GM23338 (cell line): ENCODE measurements at regions not wholly inside any gene's neighbourhood (a gene's known extent, or its start where the extent isn't known, plus 50 kb on each side); places are given as distances from the start of the nearest gene placed in this dataset.

Experiments
- EZH2 ChIP-seq: fragments of 200-600 bp; sonication (generic); IDR thresholded peaks from one replicate; pipeline ENCODE4 v1.8.0; 2017; ENCODE audit warnings: antibody characterized with exemption, mild to moderate bottlenecking, low read depth; ENCODE audit not compliant: unreplicated experiment
- EZH2phosphoT487 ChIP-seq: fragments of 200-600 bp; sonication (generic); IDR thresholded peaks from one replicate; pipeline ENCODE4 v1.8.1; 2018; ENCODE audit warnings: antibody characterized with exemption; ENCODE audit not compliant: unreplicated experiment
- NANOG ChIP-seq: IDR thresholded peaks from 2 replicates; pipeline ENCODE4 v1.6.1; 2016; ENCODE audit warnings: antibody characterized with exemption, borderline replicate concordance
- POLR2AphosphoS5 ChIP-seq: IDR thresholded peaks from 2 replicates; pipeline ENCODE4 v1.6.1; 2016; ENCODE audit warnings: antibody characterized with exemption, low read depth
- ZNF114 ChIP-seq: fragments of 250-450 bp; sonication (Bioruptor Pico); IDR thresholded peaks from 2 replicates; pipeline ENCODE4 v1.5.0; 2020; ENCODE audit warnings: mild to moderate bottlenecking, moderate library complexity
- TF ChIP-seq, protein P1 (sequence below): fragments of 250-450 bp; sonication (Bioruptor Pico); IDR thresholded peaks from 2 replicates; pipeline ENCODE4 v1.5.0; 2020; ENCODE audit warnings: mild to moderate bottlenecking, moderate library complexity
- TF ChIP-seq, protein P2 (sequence below): IDR thresholded peaks from 2 replicates; pipeline ENCODE4 v1.6.1; 2016; ENCODE audit warnings: antibody characterized with exemption
- TF ChIP-seq, protein P3 (sequence below): IDR thresholded peaks from one replicate; pipeline ENCODE4 v1.6.1; 2018; ENCODE audit warnings: antibody characterized with exemption; ENCODE audit not compliant: unreplicated experiment

DNA sequence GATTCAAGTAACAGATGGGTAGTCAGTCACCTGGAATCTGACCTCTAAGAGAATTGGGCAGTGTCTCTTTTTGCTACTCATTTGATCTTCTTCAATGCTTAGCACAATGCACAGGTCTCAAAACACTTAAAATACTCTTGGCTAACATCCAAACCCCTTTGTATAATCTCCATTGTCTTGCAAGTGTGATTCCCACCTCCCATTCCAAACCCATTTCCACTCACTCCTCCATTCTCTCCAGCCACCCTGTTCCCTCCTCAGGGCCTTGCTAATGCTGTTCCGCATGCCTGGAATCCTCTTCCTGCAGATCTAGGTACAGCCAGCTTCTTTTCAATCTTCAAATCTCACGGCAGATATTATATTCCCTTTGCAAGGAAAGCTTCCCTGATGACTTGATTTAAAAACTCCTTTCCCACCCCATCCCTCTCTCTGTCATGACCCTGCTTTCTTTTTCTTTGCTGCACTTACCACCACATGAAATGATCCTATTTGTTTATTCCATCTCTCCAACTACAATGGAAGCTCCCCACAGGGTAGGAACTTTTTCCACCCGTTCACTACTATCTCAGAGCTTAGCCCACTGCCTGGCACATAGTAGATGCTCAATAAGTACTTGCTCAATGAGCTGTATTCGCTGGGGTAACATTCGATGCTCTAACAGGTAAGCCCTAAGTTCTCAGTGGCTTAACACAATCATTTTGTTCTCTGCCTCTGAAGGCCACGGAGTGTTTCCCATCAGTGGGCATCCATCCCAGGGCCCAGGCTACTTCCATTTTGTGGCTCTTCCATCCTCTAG lies 121.7 kb downstream of the MN1 start (continued):
- TF ChIP-seq, protein P1, sequence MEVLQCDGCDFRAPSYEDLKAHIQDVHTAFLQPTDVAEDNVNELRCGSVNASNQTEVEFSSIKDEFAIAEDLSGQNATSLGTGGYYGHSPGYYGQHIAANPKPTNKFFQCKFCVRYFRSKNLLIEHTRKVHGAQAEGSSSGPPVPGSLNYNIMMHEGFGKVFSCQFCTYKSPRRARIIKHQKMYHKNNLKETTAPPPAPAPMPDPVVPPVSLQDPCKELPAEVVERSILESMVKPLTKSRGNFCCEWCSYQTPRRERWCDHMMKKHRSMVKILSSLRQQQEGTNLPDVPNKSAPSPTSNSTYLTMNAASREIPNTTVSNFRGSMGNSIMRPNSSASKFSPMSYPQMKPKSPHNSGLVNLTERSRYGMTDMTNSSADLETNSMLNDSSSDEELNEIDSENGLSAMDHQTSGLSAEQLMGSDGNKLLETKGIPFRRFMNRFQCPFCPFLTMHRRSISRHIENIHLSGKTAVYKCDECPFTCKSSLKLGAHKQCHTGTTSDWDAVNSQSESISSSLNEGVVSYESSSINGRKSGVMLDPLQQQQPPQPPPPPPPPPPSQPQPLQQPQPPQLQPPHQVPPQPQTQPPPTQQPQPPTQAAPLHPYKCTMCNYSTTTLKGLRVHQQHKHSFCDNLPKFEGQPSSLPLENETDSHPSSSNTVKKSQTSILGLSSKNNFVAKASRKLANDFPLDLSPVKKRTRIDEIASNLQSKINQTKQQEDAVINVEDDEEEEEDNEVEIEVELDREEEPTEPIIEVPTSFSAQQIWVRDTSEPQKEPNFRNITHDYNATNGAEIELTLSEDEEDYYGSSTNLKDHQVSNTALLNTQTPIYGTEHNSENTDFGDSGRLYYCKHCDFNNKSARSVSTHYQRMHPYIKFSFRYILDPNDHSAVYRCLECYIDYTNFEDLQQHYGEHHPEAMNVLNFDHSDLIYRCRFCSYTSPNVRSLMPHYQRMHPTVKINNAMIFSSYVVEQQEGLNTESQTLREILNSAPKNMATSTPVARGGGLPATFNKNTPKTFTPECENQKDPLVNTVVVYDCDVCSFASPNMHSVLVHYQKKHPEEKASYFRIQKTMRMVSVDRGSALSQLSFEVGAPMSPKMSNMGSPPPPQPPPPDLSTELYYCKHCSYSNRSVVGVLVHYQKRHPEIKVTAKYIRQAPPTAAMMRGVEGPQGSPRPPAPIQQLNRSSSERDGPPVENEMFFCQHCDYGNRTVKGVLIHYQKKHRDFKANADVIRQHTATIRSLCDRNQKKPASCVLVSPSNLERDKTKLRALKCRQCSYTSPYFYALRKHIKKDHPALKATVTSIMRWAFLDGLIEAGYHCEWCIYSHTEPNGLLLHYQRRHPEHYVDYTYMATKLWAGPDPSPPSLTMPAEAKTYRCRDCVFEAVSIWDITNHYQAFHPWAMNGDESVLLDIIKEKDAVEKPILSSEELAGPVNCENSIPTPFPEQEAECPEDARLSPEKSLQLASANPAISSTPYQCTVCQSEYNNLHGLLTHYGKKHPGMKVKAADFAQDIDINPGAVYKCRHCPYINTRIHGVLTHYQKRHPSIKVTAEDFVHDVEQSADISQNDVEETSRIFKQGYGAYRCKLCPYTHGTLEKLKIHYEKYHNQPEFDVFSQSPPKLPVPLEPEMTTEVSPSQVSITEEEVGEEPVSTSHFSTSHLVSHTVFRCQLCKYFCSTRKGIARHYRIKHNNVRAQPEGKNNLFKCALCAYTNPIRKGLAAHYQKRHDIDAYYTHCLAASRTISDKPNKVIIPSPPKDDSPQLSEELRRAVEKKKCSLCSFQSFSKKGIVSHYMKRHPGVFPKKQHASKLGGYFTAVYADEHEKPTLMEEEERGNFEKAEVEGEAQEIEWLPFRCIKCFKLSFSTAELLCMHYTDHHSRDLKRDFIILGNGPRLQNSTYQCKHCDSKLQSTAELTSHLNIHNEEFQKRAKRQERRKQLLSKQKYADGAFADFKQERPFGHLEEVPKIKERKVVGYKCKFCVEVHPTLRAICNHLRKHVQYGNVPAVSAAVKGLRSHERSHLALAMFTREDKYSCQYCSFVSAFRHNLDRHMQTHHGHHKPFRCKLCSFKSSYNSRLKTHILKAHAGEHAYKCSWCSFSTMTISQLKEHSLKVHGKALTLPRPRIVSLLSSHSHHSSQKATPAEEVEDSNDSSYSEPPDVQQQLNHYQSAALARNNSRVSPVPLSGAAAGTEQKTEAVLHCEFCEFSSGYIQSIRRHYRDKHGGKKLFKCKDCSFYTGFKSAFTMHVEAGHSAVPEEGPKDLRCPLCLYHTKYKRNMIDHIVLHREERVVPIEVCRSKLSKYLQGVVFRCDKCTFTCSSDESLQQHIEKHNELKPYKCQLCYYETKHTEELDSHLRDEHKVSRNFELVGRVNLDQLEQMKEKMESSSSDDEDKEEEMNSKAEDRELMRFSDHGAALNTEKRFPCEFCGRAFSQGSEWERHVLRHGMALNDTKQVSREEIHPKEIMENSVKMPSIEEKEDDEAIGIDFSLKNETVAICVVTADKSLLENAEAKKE (CRISPR knock-in tag), result no peak
- TF ChIP-seq EZH2phosphoT487, result no peak
- no peak for TF ChIP-seq POLR2AphosphoS5
- TF ChIP-seq, protein P2, sequence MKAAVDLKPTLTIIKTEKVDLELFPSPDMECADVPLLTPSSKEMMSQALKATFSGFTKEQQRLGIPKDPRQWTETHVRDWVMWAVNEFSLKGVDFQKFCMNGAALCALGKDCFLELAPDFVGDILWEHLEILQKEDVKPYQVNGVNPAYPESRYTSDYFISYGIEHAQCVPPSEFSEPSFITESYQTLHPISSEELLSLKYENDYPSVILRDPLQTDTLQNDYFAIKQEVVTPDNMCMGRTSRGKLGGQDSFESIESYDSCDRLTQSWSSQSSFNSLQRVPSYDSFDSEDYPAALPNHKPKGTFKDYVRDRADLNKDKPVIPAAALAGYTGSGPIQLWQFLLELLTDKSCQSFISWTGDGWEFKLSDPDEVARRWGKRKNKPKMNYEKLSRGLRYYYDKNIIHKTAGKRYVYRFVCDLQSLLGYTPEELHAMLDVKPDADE, result no peak
- TF ChIP-seq, protein P3, sequence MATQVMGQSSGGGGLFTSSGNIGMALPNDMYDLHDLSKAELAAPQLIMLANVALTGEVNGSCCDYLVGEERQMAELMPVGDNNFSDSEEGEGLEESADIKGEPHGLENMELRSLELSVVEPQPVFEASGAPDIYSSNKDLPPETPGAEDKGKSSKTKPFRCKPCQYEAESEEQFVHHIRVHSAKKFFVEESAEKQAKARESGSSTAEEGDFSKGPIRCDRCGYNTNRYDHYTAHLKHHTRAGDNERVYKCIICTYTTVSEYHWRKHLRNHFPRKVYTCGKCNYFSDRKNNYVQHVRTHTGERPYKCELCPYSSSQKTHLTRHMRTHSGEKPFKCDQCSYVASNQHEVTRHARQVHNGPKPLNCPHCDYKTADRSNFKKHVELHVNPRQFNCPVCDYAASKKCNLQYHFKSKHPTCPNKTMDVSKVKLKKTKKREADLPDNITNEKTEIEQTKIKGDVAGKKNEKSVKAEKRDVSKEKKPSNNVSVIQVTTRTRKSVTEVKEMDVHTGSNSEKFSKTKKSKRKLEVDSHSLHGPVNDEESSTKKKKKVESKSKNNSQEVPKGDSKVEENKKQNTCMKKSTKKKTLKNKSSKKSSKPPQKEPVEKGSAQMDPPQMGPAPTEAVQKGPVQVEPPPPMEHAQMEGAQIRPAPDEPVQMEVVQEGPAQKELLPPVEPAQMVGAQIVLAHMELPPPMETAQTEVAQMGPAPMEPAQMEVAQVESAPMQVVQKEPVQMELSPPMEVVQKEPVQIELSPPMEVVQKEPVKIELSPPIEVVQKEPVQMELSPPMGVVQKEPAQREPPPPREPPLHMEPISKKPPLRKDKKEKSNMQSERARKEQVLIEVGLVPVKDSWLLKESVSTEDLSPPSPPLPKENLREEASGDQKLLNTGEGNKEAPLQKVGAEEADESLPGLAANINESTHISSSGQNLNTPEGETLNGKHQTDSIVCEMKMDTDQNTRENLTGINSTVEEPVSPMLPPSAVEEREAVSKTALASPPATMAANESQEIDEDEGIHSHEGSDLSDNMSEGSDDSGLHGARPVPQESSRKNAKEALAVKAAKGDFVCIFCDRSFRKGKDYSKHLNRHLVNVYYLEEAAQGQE, result no peak
- TF ChIP-seq ZNF114 (CRISPR knock-in tag), result no peak
- TF ChIP-seq NANOG, result no peak
- TF ChIP-seq EZH2, result no peak
